GM12873 (cell line): ENCODE measurements at regions not wholly inside any gene's neighbourhood (a gene's known extent, or its start where the extent isn't known, plus 50 kb on each side); places are given as distances from the start of the nearest gene placed in this dataset.

Source experiments
- TF ChIP-seq, protein P1 (sequence below): IDR thresholded peaks from 2 replicates; pipeline ENCODE4 v1.5.1; 2012; ENCODE audit warnings: low read depth, mild to moderate bottlenecking, moderate library complexity, low read length, control low read depth; ENCODE audit not compliant: insufficient read depth; ENCODE audit errors: missing control alignments

GRCh38 chr10:4303045-4303444 is 518.0 kb upstream of the KLF6 start:
- TF ChIP-seq, protein P1, sequence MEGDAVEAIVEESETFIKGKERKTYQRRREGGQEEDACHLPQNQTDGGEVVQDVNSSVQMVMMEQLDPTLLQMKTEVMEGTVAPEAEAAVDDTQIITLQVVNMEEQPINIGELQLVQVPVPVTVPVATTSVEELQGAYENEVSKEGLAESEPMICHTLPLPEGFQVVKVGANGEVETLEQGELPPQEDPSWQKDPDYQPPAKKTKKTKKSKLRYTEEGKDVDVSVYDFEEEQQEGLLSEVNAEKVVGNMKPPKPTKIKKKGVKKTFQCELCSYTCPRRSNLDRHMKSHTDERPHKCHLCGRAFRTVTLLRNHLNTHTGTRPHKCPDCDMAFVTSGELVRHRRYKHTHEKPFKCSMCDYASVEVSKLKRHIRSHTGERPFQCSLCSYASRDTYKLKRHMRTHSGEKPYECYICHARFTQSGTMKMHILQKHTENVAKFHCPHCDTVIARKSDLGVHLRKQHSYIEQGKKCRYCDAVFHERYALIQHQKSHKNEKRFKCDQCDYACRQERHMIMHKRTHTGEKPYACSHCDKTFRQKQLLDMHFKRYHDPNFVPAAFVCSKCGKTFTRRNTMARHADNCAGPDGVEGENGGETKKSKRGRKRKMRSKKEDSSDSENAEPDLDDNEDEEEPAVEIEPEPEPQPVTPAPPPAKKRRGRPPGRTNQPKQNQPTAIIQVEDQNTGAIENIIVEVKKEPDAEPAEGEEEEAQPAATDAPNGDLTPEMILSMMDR: no peak

DNA sequence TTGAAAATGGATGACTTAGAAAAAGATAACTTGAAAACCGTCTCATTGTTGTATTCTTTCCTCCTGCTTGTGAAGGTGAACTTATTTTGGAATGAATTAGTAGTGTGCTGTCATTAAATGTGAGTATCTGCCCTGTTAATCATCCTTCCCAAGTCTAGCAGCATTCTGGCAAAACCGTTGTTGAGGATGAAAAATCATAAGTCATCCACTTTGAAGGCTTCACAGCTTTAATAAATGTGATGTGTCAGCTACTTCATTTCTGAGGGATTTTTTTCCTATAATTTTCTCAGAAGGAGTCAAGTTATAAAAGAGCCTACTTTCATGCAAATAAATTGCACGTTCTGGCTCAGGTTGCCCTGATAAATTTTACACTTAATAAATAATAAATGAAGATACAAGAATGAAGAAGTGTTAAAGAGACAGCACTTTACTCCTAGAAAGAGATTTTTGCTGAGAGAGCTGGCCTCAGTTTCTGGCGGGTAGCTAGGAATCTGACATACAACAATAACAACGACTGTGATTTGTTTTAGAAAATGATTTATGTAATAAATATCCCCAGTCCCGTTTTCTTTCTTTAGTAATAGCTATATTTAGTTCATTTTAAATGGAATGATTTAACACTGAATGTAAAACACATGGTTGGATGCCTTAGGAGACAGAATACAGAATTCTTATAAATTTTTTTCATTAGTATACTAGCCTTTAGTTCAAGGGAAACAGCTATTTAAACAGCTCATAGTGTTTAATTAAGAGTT is 516.5 kb upstream of the KLF6 start:
- TF ChIP-seq, protein P1: no peak

DNA sequence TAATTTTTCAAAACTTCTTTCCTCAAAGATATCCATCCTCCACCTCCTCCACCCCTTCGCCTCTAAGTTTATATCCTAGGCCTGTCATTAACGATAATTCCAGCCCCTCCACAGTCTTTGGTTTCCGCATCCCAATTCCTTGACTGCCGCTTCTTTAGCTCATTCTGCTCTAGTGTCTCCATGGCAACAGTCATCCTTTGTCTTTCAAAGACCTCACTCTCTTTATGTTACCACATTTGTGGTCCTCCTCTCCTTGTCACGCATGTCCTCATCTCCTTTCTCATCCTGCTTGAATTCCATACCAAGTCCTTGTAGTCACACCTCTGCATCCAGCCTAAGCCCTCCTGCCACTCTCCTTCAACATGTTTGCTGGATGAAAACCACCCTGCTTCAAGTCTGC is 511.2 kb upstream of the KLF6 start:
- TF ChIP-seq, protein P1: no peak

- TF ChIP-seq, protein P1: no peak
These were observed 510.2 kb upstream of the KLF6 start for GRCh38 chr10:4294996-4295792.

DNA sequence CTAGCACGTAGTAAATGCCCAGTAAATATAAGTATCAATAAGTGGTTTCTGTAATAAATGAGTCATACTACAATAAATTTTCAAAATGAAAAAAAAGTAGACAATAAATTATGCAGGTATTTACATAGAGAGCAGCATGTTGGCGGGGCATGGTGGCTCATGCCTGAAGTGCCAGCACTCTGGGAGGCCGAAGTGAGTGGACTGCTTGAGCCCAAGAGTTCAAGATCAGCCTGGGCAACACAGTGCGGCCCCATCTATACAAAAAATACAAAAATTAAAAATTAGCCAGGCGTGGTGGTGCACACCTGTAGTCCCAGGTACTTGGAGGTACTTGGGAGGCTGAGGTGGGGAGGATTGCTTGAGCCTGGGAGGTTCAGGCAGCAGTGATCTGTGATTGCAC is 509.3 kb upstream of the KLF6 start:
- TF ChIP-seq, protein P1: no peak

DNA sequence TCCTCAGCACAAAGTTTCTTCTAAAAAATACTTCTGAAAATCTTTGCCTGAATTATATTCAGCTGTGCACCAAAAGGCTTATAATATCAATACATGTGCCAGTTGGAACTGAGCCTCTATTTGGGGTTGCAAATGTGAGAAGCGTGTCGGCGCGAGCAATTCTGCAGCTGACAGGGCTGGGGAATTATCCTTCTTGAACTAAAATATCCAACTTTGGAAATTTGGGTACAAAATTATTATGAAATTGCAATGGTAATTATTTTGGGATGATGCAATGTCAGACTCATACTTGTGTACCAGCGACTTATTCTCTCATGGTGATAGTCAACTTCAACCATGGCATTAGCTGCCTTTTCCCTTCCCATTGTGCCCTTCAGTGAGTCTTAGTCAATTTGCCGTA is 507.0 kb upstream of the KLF6 start:
- TF ChIP-seq, protein P1: no peak

GRCh38 chr10:4285121-4285520 is 500.1 kb upstream of the KLF6 start:
- TF ChIP-seq, protein P1: no peak
